ENCODE measurements at regions not wholly inside any gene's neighbourhood (a gene's known extent, or its start where the extent isn't known, plus 50 kb on each side); places are given as distances from the start of the nearest gene placed in this dataset.

- DNase-seq (ENCODE audit: low read depth): no peak
- in situ Hi-C loops (cut with HindIII; ENCODE audit: low sequenced_read_pairs): no loop called here
- H3K4me3 ChIP-seq (ENCODE audit: low read depth, low read length): no peak overlapping the region
- no peak for TF ChIP-seq CTCF (IDR thresholded peaks at IDR 0.05; ENCODE audit: low read depth, low read length, missing control alignments)
These were observed 50.8 kb upstream of the CACNA2D3 start for GRCh38 chr3:54071601-54072000.

- no peak overlapping the region for H3K4me3 ChIP-seq (ENCODE audit: low read depth, low read length)
- no peak for TF ChIP-seq CTCF (IDR thresholded peaks at IDR 0.05; ENCODE audit: low read depth, low read length, missing control alignments)
- DNase-seq (ENCODE audit: low read depth): no peak
- in situ Hi-C loops (cut with HindIII; ENCODE audit: low sequenced_read_pairs): no loop called here
These were observed 52.4 kb upstream of the CACNA2D3 start for GRCh38 chr3:54069961-54070360.

- H3K4me3 ChIP-seq (ENCODE audit: low read depth, low read length): no peak overlapping the region
- DNase-seq (ENCODE audit: low read depth): no peak
- in situ Hi-C loops (cut with HindIII; ENCODE audit: low sequenced_read_pairs): no loop called here
- no peak for TF ChIP-seq CTCF (IDR thresholded peaks at IDR 0.05; ENCODE audit: low read depth, low read length, missing control alignments)
These were observed 55.2 kb upstream of the CACNA2D3 start for GRCh38 chr3:54067055-54067698.

GRCh38 chr3:54066253-54066652 is 56.1 kb upstream of the CACNA2D3 start:
- in situ Hi-C loops (cut with HindIII; ENCODE audit: low sequenced_read_pairs): no loop called here
- H3K4me3 ChIP-seq (ENCODE audit: low read depth, low read length): no peak overlapping the region
- DNase-seq (ENCODE audit: low read depth): no peak
- TF ChIP-seq CTCF (IDR thresholded peaks at IDR 0.05; ENCODE audit: low read depth, low read length, missing control alignments): no peak

- DNase-seq (ENCODE audit: low read depth): no peak
- in situ Hi-C loops (cut with HindIII; ENCODE audit: low sequenced_read_pairs): no loop called here
- no peak overlapping the region for H3K4me3 ChIP-seq (ENCODE audit: low read depth, low read length)
- TF ChIP-seq CTCF (IDR thresholded peaks at IDR 0.05; ENCODE audit: low read depth, low read length, missing control alignments): no peak
These were observed 56.8 kb upstream of the CACNA2D3 start for GRCh38 chr3:54065586-54065985.

- DNase-seq (ENCODE audit: low read depth): no peak
- H3K4me3 ChIP-seq (ENCODE audit: low read depth, low read length): no peak overlapping the region
- no peak for TF ChIP-seq CTCF (IDR thresholded peaks at IDR 0.05; ENCODE audit: low read depth, low read length, missing control alignments)
- in situ Hi-C loops (cut with HindIII; ENCODE audit: low sequenced_read_pairs): no loop called here
These were observed 57.2 kb upstream of the CACNA2D3 start for GRCh38 chr3:54065140-54065539.

Data from astrocyte of the cerebellum (primary cell).